Spleen (tissue), 7 donors: ENCODE measurements at regions not wholly inside any gene's neighbourhood (a gene's known extent, or its start where the extent isn't known, plus 50 kb on each side); places are given as distances from the start of the nearest gene placed in this dataset.

Source experiments
- POLR2A ChIP-seq, 3 donors: fragments of 450-650 bp; IDR thresholded peaks; one replicate each; pipeline ENCODE4 v1.5.1; 2017; ENCODE audit warnings: antibody characterized with exemption in 3 of 3, mild to moderate bottlenecking in 1 of 3
- POLR2AphosphoS5 ChIP-seq, 3 donors: sonication (generic); formaldehyde crosslinking; IDR thresholded peaks; one replicate each; pipeline ENCODE4 v1.5.1; 2017; ENCODE audit warnings: antibody characterized with exemption in 3 of 3
- TF ChIP-seq, protein P1 (sequence below), 11 experiments: fragments of 200-600 bp in 7 of 11; fragments of 450-650 bp in 4 of 11; sonication (generic) in 4 of 11; IDR thresholded peaks in 8 of 11; conservative IDR thresholded peaks in 3 of 11; 1 replicate in 7 of 11; 2 replicates in 4 of 11; pipeline versions ENCODE4 v1.4.0 to v1.8.0; 2016 to 2021; ENCODE audit warnings: antibody characterized with exemption in 11 of 11, inconsistent platforms in 4 of 11, mild to moderate bottlenecking in 1 of 11
- donor health status: DM: no; HTN: no; CAD: no; lungs with moderate emphysema.
- donor health status: DM: no; HTN: no; CAD: no.
- donor health status: DM: no; HTN: no; CAD: no.

DNA sequence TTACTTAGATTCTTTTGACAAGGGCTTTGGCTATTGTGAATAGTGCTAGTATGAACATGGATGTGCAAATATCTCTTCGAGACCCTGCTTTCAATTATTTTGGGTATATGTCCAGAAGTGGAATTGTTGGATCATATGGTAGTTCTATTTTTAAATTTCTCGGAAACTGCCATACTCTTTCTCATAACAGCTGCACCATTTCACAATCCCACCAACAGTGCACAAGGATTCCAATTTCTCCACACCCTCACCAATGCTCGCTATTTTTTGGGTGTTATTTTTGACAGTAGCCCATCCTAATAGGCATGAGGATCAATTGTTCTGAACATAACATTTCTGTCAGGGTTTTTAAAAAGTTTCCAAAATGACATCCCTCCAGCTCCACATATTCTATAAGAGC is 69.2 kb upstream of the ESR1 start:
- TF ChIP-seq, protein P1, sequence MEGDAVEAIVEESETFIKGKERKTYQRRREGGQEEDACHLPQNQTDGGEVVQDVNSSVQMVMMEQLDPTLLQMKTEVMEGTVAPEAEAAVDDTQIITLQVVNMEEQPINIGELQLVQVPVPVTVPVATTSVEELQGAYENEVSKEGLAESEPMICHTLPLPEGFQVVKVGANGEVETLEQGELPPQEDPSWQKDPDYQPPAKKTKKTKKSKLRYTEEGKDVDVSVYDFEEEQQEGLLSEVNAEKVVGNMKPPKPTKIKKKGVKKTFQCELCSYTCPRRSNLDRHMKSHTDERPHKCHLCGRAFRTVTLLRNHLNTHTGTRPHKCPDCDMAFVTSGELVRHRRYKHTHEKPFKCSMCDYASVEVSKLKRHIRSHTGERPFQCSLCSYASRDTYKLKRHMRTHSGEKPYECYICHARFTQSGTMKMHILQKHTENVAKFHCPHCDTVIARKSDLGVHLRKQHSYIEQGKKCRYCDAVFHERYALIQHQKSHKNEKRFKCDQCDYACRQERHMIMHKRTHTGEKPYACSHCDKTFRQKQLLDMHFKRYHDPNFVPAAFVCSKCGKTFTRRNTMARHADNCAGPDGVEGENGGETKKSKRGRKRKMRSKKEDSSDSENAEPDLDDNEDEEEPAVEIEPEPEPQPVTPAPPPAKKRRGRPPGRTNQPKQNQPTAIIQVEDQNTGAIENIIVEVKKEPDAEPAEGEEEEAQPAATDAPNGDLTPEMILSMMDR (IDR thresholded peaks at IDR 0.05 in 8 of 11, conservative IDR thresholded peaks at IDR 0.05 in 3 of 11), result no peak
- TF ChIP-seq POLR2A (IDR thresholded peaks at IDR 0.05) (no peak), POLR2AphosphoS5 (IDR thresholded peaks at IDR 0.05) (no peak)
